GM21515 (cell line): ENCODE measurements at regions not wholly inside any gene's neighbourhood (a gene's known extent, or its start where the extent isn't known, plus 50 kb on each side); places are given as distances from the start of the nearest gene placed in this dataset.
"Not testable (repeated sequence)": the region's sequence is repeated elsewhere in the genome, so short reads cannot be mapped to it uniquely, and the experiment has no call there.

Experiments
- ATAC-seq: cut with Tn5 transposase; IDR thresholded peaks from one replicate; pipeline ENCODE4 v1.9.1; 2021; ENCODE audit not compliant: unreplicated experiment

GRCh38 chr16:29260683-29261426, 145.7 kb downstream of the NPIPB11 start:
- not testable (repeated sequence) for ATAC-seq

GRCh38 chr16:29259635-29260457, 146.7 kb downstream of the NPIPB11 start:
- not testable (repeated sequence) for ATAC-seq

GRCh38 chr16:29258946-29259634, 147.4 kb downstream of the NPIPB11 start:
- ATAC-seq = not testable (repeated sequence)

- not testable (repeated sequence) for ATAC-seq
Measured at GRCh38 chr16:29257419-29258336, 148.8 kb downstream of the NPIPB11 start.

GRCh38 chr16:29256501-29256981, 150.0 kb downstream of the NPIPB11 start:
- ATAC-seq = no peak

GRCh38 chr16:29255957-29256356, 150.6 kb downstream of the NPIPB11 start:
- not testable (repeated sequence) for ATAC-seq

GRCh38 chr16:29255496-29255796, 151.1 kb downstream of the NPIPB11 start:
- not testable (repeated sequence) for ATAC-seq

GRCh38 chr16:29254676-29255495, 151.6 kb downstream of the NPIPB11 start:
- no peak for ATAC-seq

GRCh38 chr16:29253716-29254590, 152.6 kb downstream of the NPIPB11 start:
- not testable (repeated sequence) for ATAC-seq

GRCh38 chr16:29253066-29253590, 153.4 kb downstream of the NPIPB11 start:
- not testable (repeated sequence) for ATAC-seq

- not testable (repeated sequence) for ATAC-seq
Measured at GRCh38 chr16:29252311-29252710, 154.2 kb downstream of the NPIPB11 start.

- ATAC-seq = not testable (repeated sequence)
Measured at GRCh38 chr16:29251571-29252011, 154.9 kb downstream of the NPIPB11 start.

GRCh38 chr16:29250923-29251434, 155.5 kb downstream of the NPIPB11 start:
- ATAC-seq = not testable (repeated sequence)

GRCh38 chr16:29250469-29250868, 156.0 kb downstream of the NPIPB11 start:
- ATAC-seq = not testable (repeated sequence)

- not testable (repeated sequence) for ATAC-seq
Measured at GRCh38 chr16:29248940-29249318, 157.6 kb downstream of the NPIPB11 start.

GRCh38 chr16:29248306-29248939, 158.1 kb downstream of the NPIPB11 start:
- not testable (repeated sequence) for ATAC-seq

GRCh38 chr16:29246091-29246490, 160.4 kb downstream of the NPIPB11 start:
- not testable (repeated sequence) for ATAC-seq
